BJ (cell line): ENCODE measurements at regions not wholly inside any gene's neighbourhood (a gene's known extent, or its start where the extent isn't known, plus 50 kb on each side); places are given as distances from the start of the nearest gene placed in this dataset.

ENCODE experiments used
- CTCF ChIA-PET: fragments of 350-600 bp; formaldehyde crosslinking; extraction: SDS; loops from one replicate; lab custom pipeline; 2021; ENCODE audit warnings: antibody characterized with exemption, inconsistent platforms; lab: Yijun Ruan, JAX
- POLR2A ChIA-PET: fragments of 300-600 bp; sonication (Branson Sonifier 250); formaldehyde crosslinking; extraction: SDS; loops from one replicate; lab custom pipeline; 2021; ENCODE audit warnings: antibody characterized with exemption; lab: Charles Lee
- DNase-seq: peaks from one replicate; pipeline ENCODE4 v3.0.0-alpha.2; 2011; ENCODE audit warnings: low read depth
- H3K27me3 ChIP-seq: 2 replicates; pipeline ENCODE4 v1.6.0; 2011; ENCODE audit warnings: low read length; ENCODE audit not compliant: control insufficient read depth, insufficient read depth
- H3K36me3 ChIP-seq: 2 replicates; pipeline ENCODE4 v1.5.1; 2011; ENCODE audit warnings: low read length; ENCODE audit not compliant: control insufficient read depth, insufficient read depth
- H3K4me3 ChIP-seq: 2 replicates; pipeline ENCODE4 v1.5.1; 2011; ENCODE audit warnings: low read depth, mild to moderate bottlenecking, control low read depth, low read length
- CTCF ChIP-seq: IDR thresholded peaks from 2 replicates; pipeline ENCODE4 v1.5.1; 2011; ENCODE audit warnings: low read depth, mild to moderate bottlenecking, control low read depth, inconsistent platforms, low read length, moderate library complexity; ENCODE audit not compliant: insufficient read depth

DNA sequence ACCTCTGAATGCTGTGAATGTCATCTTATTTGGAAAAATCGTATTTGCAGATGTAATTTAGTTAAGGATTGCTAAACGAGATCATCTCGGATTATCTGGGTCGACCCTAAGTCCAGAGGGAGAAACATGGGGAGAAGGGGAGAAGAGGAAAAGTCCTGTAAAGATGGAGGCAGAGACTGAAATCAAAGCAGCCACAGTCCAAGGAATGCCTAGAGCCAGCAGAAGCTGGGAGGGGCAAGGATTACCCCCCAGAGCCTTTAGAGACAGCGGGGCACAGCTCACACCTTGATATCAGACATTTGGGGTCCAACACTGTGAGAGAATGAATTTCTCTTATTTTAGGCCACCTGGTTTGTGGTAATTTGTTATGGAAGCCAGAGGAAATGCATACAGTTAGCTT lies 104.9 kb upstream of the YPEL5 start:
- ChIA-PET CTCF (no interaction called here), POLR2A (no interaction called here)
- H3K36me3 ChIP-seq: no peaks in the 10 kb centered on the region
- no peaks in the 10 kb centered on the region; the same call in 1 of the 2 replicates for H3K27me3 ChIP-seq
- TF ChIP-seq CTCF: no peak
- no peak for DNase-seq
- H3K4me3 ChIP-seq: no peak overlapping the region

- POLR2A ChIA-PET: no interaction called here
- CTCF ChIA-PET: interaction anchor here (1.0 kb wide), 1 partner anchor 26 kb away, joined by 3 read pairs; no protein-coding TSS in a partner anchor
These were observed 100.4 kb upstream of the YPEL5 start for GRCh38 chr2:30046396-30046795.

GRCh38 chr2:30046979-30047378 lies 99.8 kb upstream of the YPEL5 start:
- Histone ChIP-seq H3K4me3 (no peak overlapping the region), H3K36me3 (no peaks in the 10 kb centered on the region), H3K27me3 (peaks cover 4% of the 10 kb centered on the region; the same call in 1 of the 2 replicates)
- ChIA-PET CTCF (interaction anchor here (1.0 kb wide), 1 partner anchor 25 kb away, joined by 3 read pairs; no protein-coding TSS in a partner anchor), POLR2A (no interaction called here)
- no peak for DNase-seq
- no peak for TF ChIP-seq CTCF

More at GRCh38 chr2:30046396-30046795, 100.4 kb upstream of the YPEL5 start:
- H3K27me3 ChIP-seq: peaks cover 4% of the 10 kb centered on the region; the same call in 1 of the 2 replicates
- H3K4me3 ChIP-seq: no peak overlapping the region
- no peaks in the 10 kb centered on the region for H3K36me3 ChIP-seq
- TF ChIP-seq CTCF: no peak
- no peak for DNase-seq

DNA sequence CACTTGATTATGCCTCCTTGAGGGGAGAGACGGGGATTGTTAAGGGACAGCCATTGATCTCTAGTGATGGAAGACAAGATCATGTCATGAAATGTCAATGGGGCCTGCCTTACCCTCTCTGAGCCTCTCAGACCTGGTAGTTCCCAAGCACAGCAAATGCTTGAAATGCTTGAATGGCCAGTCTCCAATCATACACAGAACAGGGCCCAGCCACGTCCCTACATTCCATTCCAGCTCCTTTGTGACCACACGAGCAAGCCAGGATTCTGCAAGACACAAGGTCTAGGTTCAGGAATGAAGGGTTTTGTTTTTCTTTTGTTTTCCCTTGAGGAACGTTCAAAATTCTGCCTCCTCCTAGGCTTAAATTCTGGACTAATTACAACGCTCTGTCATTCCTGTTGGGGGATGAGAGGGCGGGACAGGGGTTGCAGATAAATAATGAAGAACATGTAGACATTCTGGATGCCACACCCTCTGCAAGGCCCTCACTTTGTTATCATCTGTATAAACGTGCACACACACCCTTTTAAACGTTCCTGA lies 98.1 kb upstream of the YPEL5 start:
- TF ChIP-seq CTCF: no peak
- Histone ChIP-seq H3K27me3 (peaks cover 4% of the 10 kb centered on the region; the same call in 1 of the 2 replicates), H3K4me3 (no peak overlapping the region), H3K36me3 (no peaks in the 10 kb centered on the region)
- CTCF ChIA-PET: interaction anchor here (1.0 kb wide), 2 partner anchors 9 to 15 kb away, joined by 3 read pairs; no protein-coding TSS in a partner anchor
- POLR2A ChIA-PET: no interaction called here
- no peak for DNase-seq

DNA sequence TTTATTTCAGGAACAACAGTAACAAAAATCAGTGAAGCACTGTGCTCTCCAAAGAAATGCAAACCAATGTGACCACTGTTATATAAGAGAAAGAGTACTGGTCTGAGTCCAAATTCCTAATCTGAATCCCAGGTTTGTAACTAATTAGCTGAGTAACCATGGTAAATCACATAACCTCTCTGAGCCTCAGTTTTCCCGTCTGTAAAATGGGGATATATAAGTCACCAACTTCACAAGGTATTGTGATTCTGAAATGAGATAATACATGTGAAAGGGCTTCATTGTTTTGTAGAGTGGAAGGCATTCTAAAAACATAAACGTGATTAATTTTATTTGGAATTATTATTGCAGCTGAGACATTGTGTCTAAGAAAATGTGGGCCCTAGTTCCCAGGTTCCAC lies 91.3 kb upstream of the YPEL5 start:
- Histone ChIP-seq H3K4me3 (no peak overlapping the region), H3K27me3 (no peaks in the 10 kb centered on the region), H3K36me3 (no peaks in the 10 kb centered on the region)
- POLR2A ChIA-PET: no interaction called here
- CTCF ChIA-PET: interaction anchor here (1.5 to 2.6 kb wide), 2 partner anchors 17 to 30 kb away, joined by 3 to 9 read pairs; no protein-coding TSS in a partner anchor
- DNase-seq: no peak
- no peak for TF ChIP-seq CTCF
